Hindlimb muscle (tissue), 1 donor: ENCODE measurements at regions not wholly inside any gene's neighbourhood (a gene's known extent, or its start where the extent isn't known, plus 50 kb on each side); places are given as distances from the start of the nearest gene placed in this dataset.

Source experiments
- DNase-seq: peaks from one replicate; pipeline ENCODE4 v3.0.0-alpha.2; 2013

GRCh38 chr9:99592834-99593574 is 228.7 kb upstream of the NR4A3 start:
- DNase-seq = no peak

GRCh38 chr9:99593610-99594009 is 228.1 kb upstream of the NR4A3 start:
- DNase-seq = no peak

GRCh38 chr9:99594056-99594780 is 227.5 kb upstream of the NR4A3 start:
- DNase-seq = no peak

DNA sequence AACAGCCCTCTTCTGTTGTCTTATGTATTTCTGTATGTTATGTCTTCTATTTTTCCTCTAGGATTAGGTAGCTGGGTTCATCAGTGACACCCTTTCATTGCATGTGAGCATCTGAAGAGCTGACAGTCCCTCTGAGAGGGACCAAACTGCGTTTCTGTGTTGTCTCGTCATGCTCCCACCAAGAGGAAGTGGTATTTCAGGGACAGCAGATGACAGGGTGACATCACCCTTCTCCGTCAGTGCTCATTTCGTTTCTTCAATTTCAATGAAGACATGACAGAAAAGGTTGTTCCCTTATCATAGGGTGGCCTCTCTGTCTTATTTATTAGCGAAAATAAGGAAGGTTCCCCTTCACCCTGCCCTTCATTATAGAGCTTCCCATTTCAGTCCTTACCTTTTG is 225.9 kb upstream of the NR4A3 start:
- DNase-seq = peak; percentile 15

GRCh38 chr9:99601571-99602111 is 220.0 kb upstream of the NR4A3 start:
- DNase-seq = peak; percentile 18

GRCh38 chr9:99602854-99603253 is 218.8 kb upstream of the NR4A3 start:
- no peak for DNase-seq

DNA sequence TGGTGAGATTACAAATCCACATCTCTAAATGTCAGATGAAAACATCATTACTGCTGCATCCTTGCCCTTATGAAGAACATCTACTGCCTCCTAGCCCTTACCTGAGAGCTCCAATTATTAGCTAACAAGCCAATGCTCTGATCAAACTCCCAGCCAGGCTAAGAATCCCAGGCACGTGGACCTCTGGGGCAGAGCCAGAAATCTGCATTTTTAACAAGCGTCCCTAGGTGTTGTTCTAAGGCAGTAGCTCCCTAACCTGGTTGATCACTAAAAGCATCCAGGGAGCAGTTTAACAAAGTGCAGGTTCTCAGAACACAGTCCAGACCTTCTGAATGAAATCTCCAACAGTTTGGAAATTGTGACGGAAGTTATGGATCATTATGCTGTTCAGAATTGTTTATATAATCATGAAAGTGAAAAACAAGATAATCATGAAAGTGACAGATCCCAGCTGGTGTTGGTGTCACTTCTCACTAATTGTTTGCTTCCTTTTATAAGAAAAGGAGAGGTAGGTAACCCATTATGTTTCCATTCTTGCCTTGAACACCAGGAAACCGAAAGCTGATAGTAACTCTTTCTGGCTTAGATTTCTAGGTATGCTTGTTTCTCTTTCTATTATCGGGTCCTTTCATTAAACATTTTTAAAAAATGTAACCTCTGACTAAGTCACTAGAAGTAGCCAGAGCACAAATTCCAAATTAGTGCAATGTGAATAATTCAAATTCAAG is 216.5 kb upstream of the NR4A3 start:
- DNase-seq = no peak

DNA sequence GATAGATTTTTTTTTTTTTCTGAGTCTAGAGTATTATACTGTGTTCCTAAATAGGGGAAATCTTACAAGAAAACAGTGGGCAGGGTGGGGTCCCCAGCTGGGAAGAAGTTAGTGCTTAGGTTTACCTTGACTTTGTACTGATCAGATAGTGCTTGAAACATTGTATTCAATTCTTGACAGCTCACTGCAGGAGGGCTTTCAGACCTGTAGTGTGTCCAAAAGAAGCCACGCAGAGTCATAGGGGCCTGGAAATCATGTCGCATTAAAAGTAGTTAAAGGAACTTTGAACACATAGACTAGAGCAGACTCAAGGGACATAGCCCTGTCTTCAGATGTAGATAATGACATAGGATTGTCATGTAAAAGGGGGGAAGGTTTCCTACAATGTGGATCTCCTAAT is 215.4 kb upstream of the NR4A3 start:
- DNase-seq = no peak

- DNase-seq = no peak
Measured at GRCh38 chr9:99606957-99607356, 214.7 kb upstream of the NR4A3 start.

DNA sequence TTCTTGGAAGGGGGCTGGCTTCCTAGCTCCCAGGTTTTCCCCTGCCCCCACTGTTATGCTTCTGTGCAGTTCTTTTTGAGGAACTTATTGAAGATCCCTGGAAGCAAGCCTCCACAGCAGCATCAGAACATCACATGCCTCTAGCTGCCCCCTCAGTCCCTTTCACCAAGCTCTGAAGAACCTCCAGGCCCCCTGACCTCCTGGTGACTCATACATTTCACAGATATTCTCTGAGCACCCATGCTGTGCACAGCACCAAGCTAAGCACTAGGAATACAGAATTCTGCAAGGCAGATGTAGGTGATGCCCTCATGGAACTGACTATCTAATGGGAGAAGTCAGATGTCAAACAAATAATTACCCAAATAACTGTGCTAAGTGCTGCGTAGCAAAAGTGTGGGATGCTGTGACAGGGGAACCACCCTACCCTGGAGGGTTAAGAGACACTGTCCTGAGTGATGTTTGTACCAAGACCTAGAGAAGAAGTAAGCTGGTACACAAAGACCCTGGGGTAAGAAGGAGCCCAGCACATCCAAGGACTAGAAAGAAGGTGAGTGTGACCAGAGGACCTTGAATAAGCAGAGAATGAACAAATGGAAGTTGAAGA is 213.7 kb upstream of the NR4A3 start:
- DNase-seq = no peak

DNA sequence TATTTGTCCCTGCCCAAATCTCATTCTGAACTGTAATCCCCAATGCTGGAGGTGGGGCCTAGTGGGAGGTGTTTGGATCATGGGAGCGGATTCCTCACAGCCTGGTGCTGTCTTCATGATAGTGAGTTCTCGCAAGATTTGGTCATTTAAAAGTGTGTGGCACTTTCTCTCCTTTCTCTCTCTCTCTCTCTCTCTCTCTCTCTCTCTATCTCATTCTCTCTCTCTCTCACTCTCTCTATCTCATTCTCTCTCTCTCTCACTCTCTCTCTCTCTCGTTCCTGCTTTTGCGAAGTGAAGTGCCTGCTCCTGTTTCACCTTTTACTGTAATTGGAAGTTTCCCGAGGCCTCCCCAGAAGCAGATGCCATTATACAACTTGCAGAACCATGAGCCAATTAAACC is 207.3 kb upstream of the NR4A3 start:
- DNase-seq = no peak

DNA sequence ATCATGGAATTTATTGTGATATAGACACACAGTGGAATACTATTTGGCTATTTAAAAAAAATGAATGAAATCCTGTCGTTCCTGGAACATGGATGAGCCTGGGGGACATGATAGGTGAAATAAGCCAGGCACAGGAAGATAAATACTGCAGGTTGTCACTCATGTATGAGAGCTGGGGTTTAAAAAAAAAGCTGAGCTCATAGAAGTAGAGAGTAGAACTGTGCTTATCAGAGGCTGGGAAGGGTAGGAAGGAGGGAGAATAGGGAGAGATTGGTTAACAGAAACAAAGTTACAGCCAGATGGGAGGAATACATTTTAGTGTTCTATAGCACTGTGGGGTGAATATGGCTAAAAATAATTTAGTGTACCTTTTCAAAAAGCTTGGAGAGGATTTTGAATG is 200.6 kb upstream of the NR4A3 start:
- DNase-seq = no peak

DNA sequence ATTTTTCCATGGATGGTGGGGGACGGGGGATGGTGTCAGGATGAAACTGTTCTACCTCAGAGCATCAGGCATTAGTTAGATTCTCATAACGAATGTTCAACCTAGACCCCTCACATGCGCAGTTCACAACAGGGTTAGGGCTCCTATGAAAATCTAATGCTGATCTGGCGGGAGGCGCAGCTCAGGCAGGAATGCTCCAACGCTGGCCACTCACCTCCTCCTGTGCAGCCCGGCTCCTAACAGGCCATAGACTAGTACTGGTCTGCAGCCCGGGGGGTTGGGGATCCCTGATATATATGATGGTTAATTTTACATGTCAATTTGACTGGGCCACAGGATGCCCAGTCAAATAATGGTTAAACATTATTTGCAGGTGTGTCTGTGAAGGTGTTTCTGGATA is 199.0 kb upstream of the NR4A3 start:
- DNase-seq = no peak

GRCh38 chr9:99623780-99624364 is 197.8 kb upstream of the NR4A3 start:
- no peak for DNase-seq

DNA sequence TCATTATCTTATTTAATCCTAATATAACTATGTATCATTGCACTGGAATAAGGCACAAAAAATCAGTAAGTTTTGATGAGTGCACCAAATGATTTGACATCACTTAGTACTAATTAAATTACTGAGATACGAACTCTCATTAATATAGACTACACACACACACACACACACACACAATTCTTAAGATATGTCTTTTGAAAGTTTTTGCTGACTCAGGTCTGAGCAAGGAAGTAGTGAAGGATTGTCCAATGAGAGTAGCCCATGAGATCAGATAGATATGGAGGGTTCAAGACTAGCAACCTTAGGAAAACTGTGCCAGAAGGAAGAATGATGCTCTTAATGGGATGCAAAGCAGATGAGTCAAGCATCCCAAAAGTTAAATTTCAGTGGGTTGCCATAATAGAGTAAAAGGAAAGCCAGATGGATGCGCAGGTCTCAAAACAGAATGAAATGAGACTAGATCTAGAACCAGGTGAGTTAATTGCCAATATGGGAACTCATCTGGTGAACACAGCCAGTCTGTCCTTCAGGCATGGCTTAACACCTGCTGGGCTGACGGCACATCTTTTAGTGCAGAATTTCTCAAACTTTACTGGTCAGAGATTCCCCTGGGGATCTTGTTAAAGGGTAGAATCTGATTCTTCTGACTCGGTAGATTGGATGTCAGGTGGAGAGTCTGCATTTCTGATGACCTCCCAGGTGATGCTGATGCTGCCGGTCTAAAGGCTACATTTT is 197.0 kb upstream of the NR4A3 start:
- DNase-seq = no peak

DNA sequence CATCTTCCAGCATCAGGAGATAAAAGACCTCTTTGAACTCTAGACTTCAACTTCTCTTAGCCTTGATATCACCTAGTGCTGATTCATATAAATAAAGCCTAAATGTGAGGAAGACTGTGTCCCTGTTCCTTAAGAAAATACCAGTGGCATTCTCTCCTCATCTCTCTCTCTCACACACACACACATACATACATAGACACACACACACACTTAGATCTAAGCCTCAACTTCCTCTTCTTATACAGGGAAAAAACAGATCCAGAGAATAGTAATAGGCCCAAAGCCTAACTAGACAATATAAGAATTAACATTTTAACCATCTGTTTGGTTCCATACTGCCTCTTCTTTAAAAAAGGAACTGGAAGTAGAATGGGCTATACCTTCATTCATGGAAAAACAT is 195.3 kb upstream of the NR4A3 start:
- no peak for DNase-seq

DNA sequence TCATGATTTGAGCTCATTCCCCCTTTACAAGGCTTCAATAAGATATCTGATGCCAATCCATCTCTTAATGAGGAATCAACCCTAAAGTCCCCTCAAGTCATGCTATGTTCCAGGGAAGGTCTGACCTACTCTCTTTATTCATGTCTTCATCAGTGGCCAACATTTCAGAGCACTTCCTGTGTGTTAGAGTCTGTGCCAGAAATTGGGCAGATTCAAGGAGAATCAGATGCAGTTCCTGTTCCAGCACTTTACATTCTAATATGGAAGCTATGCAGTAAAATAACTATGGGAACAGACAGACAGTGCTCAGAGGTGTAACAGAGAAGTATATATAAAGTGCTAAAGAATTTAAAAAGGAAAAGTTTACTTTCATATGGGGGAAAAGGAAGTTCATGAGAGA is 193.4 kb upstream of the NR4A3 start:
- DNase-seq = no peak

GRCh38 chr9:99628849-99629620 is 192.7 kb upstream of the NR4A3 start:
- DNase-seq = no peak

- no peak for DNase-seq
Measured at GRCh38 chr9:99632349-99633038, 189.2 kb upstream of the NR4A3 start.

- DNase-seq = no peak
Measured at GRCh38 chr9:99633265-99633664, 188.4 kb upstream of the NR4A3 start.
